ENCODE measurements at regions not wholly inside any gene's neighbourhood (a gene's known extent, or its start where the extent isn't known, plus 50 kb on each side); places are given as distances from the start of the nearest gene placed in this dataset.
A peak's percentile ranks its signal among the peaks of the same experiment; 100 is the strongest.

DNA sequence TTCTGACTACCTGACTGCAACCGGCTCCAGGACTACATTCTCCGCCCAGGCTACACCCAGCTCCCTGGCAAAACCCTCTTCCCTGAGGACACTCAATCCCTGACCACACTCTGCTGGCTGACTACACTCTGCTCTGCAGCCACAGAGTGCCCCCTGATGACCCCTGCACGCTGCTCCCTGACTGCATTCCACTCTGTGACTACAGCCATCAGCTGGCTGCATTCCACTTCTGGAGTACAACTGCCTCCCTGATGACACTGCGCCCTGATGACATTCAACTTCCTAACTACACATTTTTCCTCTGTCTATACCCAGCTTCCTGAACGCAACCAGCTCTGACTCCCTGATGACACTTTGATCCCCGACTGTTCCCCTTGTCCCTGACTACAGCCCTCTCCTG is 71.3 kb upstream of the NRXN1 start:
- Histone ChIP-seq H3K27me3 (ENCODE audit: insufficient read depth, low read depth) (no peaks in the 10 kb centered on the region), H3K4me2 (no peak overlapping the region), H3K27ac (no peak overlapping the region), H3K36me3 (ENCODE audit: low read depth) (no peaks in the 10 kb centered on the region), H3K9me3 (ENCODE audit: insufficient read depth, low read depth) (no peaks in the 10 kb centered on the region), H3K79me2 (ENCODE audit: low read depth) (no peaks in the 10 kb centered on the region), H3K9me2 (ENCODE audit: insufficient read depth) (no peaks in the 10 kb centered on the region), H3K4me1 (replicated peaks; ENCODE audit: insufficient read depth) (no peaks in the 10 kb centered on the region), H4K20me1 (ENCODE audit: insufficient read depth) (no peaks in the 10 kb centered on the region), H2AFZ (no peak overlapping the region), H3F3A (ENCODE audit: insufficient read depth, low read depth) (no peaks in the 10 kb centered on the region), H3K4me3 (no peak overlapping the region)
- peak; percentile 69 to 70 for DNase-seq
- POLR2A ChIA-PET (ENCODE audit: unreplicated experiment): no interaction called here
- intact Hi-C loops (cut with micrococcal nuclease; ENCODE audit: unreplicated experiment): no loop called here
- BruUV-seq (replicated peaks): no TSS peak
- CTCF ChIA-PET: no interaction called here
- no peak for TF ChIP-seq EZH2 (IDR thresholded peaks at IDR 0.05; ENCODE audit: low read depth)
- TF ChIP-seq, protein P1, sequence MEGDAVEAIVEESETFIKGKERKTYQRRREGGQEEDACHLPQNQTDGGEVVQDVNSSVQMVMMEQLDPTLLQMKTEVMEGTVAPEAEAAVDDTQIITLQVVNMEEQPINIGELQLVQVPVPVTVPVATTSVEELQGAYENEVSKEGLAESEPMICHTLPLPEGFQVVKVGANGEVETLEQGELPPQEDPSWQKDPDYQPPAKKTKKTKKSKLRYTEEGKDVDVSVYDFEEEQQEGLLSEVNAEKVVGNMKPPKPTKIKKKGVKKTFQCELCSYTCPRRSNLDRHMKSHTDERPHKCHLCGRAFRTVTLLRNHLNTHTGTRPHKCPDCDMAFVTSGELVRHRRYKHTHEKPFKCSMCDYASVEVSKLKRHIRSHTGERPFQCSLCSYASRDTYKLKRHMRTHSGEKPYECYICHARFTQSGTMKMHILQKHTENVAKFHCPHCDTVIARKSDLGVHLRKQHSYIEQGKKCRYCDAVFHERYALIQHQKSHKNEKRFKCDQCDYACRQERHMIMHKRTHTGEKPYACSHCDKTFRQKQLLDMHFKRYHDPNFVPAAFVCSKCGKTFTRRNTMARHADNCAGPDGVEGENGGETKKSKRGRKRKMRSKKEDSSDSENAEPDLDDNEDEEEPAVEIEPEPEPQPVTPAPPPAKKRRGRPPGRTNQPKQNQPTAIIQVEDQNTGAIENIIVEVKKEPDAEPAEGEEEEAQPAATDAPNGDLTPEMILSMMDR (conservative IDR thresholded peaks at IDR 0.05): no peak

DNA sequence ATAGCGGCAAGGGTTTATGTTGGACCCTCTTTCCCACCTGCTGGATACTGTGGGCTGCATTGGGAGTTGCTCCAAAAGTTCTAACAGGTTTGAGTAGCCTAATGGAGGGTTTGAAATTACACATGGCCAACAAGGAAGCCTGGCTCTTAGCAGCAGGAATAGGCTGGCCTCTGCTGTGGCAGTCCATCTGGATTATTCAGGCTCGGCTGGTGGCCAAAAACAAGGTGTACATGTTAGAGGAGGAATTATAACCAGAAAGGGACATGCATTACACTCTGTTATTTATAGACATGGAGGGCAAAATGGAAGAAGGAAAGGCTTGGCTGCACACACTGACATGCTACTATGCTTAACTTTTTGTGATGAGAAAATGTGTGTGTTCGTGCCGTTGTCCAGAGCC is 61.1 kb upstream of the NRXN1 start:
- no peaks in the 10 kb centered on the region for H3K9me3 ChIP-seq (ENCODE audit: insufficient read depth, low read depth)
- H3K4me3 ChIP-seq: no peak overlapping the region
- POLR2A ChIA-PET (ENCODE audit: unreplicated experiment): no interaction called here
- no peak for DNase-seq
- TF ChIP-seq EZH2 (IDR thresholded peaks at IDR 0.05; ENCODE audit: low read depth): no peak
- TF ChIP-seq, protein P1 (conservative IDR thresholded peaks at IDR 0.05): no peak
- H2AFZ ChIP-seq: no peak overlapping the region; the same call in 1 of the 2 replicates
- no TSS peak for BruUV-seq (replicated peaks)
- intact Hi-C loops (cut with micrococcal nuclease; ENCODE audit: unreplicated experiment): no loop called here
- H3K36me3 ChIP-seq (ENCODE audit: low read depth): no peaks in the 10 kb centered on the region
- CTCF ChIA-PET: no interaction called here
- no peak overlapping the region for H3K27ac ChIP-seq
- H3K9me2 ChIP-seq (ENCODE audit: insufficient read depth): no peaks in the 10 kb centered on the region
- H3K79me2 ChIP-seq (ENCODE audit: low read depth): no peaks in the 10 kb centered on the region
- H3K27me3 ChIP-seq (ENCODE audit: insufficient read depth, low read depth): no peaks in the 10 kb centered on the region
- H3K4me1 ChIP-seq (replicated peaks; ENCODE audit: insufficient read depth): no peaks in the 10 kb centered on the region
- H4K20me1 ChIP-seq (ENCODE audit: insufficient read depth): no peaks in the 10 kb centered on the region
- H3F3A ChIP-seq (ENCODE audit: insufficient read depth, low read depth): no peaks in the 10 kb centered on the region
- peak overlapping the region; percentile 10; the same call in 1 of the 2 replicates for H3K4me2 ChIP-seq

DNA sequence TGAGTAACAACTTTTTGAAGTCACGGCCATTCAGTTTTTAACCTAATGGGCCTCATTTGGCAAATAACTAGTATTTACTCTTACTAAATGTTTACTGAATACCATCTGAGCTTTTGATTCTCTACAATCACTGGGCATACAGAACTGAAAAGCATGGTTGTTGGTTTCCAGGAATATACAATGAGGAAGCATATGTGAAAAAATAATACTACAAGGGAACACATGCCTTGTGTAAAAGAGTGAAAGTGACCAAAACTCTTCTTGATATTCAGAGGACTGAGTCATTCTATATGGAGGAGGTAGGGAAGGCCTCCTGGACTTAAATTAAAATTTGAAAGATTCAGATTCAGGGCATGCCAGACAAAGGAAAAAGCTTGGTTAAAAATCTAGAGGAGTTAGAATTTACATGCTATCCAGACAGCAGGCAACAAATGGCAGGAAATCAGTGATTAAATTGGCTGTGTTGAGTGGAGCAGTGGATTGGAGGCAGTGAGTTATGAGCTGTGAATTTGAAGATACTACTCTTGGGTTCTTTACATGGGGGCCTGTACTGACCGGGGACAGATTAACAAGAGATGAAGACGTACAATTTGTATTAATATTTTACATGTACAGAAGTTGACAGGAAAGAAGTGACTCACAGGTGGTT is 53.6 kb upstream of the NRXN1 start:
- ChIA-PET POLR2A (ENCODE audit: unreplicated experiment) (interaction anchor here (0.7 kb wide), 1 partner anchor 1537 kb away, joined by 7 read pairs; no protein-coding TSS in a partner anchor), CTCF (no interaction called here)
- Histone ChIP-seq H3K27me3 (ENCODE audit: insufficient read depth, low read depth) (no peaks in the 10 kb centered on the region), H3K9me2 (ENCODE audit: insufficient read depth) (no peaks in the 10 kb centered on the region), H3K9me3 (ENCODE audit: insufficient read depth, low read depth) (no peaks in the 10 kb centered on the region), H3K79me2 (ENCODE audit: low read depth) (no peaks in the 10 kb centered on the region), H3K36me3 (ENCODE audit: low read depth) (no peaks in the 10 kb centered on the region), H3K4me1 (replicated peaks; ENCODE audit: insufficient read depth) (no peaks in the 10 kb centered on the region), H4K20me1 (ENCODE audit: insufficient read depth) (no peaks in the 10 kb centered on the region), H2AFZ (no peak overlapping the region), H3F3A (ENCODE audit: insufficient read depth, low read depth) (no peaks in the 10 kb centered on the region), H3K4me3 (no peak overlapping the region), H3K27ac (no peak overlapping the region), H3K4me2 (no peak overlapping the region)
- DNase-seq: no peak
- no peak for TF ChIP-seq EZH2 (IDR thresholded peaks at IDR 0.05; ENCODE audit: low read depth)
- TF ChIP-seq, protein P1 (conservative IDR thresholded peaks at IDR 0.05): no peak
- no TSS peak for BruUV-seq (replicated peaks)
- intact Hi-C loops (cut with micrococcal nuclease; ENCODE audit: unreplicated experiment): no loop called here

All from PC-9 (cell line).